ENCODE measurements at regions not wholly inside any gene's neighbourhood (a gene's known extent, or its start where the extent isn't known, plus 50 kb on each side); places are given as distances from the start of the nearest gene placed in this dataset.

DNA sequence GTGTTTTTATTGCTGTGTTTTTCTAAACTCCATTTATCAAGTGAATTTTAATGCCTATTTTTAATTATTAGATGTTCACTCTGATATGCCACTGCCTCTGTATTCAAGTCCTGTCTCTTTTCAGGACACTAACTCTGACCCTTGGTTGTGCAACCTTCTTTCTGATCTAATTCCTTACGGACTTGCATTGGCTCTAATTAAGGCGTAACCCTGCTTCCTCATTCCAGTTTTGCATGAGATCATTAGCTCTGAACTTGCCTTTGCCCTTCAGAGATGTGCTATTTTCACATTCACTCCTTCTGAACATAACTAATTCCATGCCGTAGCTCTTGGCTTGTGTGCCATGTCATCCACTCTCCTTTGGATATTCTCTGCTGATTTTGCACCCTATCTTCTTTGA is 162.5 kb upstream of the TMEFF2 start:
- DNase-seq, result no peak

DNA sequence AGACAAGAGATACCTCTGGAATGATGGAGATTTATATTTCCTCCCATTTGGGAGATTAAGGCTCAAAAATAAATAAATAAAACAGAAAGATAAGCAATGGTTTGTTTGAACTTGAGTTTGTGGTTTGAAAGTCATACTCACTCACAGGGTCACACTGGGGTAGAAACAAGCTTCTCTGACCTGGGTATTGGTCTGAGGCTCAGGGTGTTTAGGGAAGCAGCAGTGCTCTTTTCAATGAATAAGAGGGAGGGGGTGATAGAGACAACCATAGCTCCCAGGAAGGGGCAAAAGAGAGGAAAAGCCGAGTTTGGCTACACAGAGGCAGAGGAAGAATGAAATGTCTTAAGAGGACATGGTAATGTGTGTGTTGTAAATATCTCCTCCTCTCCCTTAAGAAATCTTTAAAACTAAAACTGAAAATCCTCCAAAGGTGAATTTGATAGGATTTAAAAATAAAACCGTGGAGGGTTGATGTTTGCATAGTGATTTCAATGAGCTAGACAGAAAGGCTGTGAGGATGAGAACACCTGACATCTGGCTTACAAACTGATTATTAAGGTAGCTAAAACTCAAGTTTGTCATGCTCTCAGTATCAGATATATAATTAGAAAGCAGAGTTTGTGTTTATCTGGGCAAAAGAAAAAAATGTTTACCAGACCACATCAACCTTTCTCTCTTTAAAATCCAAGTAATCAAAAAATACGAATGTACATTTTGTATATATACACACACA is 159.9 kb upstream of the TMEFF2 start:
- no peak for DNase-seq

DNA sequence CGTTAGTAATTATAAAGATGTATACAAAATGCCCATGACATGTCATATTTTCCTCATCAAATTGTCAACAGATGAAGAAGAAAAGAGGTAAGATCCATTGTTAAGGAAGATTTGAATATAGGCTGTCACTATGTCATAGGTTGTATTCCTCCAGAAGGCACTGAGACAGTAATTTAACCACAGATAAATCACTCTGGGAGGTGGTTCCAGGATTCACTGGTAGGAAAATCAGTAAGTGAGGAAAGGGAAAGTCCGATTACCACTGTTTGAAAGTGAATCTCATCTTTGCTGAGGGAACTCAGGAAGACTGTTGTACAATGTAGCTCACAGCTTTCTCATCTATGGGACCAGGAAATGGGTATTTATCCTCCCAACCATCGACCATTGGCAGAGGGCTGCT is 152.8 kb upstream of the TMEFF2 start:
- no peak for DNase-seq

DNA sequence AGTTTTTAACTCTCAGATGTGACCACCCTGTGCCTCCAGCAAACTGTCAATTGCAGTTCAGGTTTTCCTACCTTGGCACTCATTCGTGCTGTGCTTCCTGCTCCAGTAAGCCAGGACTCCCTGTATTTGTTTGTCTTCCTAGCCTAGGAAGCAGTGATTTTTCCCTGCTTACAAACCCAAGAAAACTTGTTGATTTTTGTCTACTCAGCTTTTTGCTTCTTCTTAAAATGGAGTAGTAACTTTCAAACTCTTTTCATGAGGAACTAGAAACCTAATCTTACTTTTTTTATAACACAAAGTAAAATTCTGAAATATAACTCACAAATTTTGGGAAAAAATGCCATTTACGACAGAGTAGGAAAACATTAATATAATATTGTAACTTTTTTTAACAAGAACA is 150.6 kb upstream of the TMEFF2 start:
- no peak for DNase-seq

DNA sequence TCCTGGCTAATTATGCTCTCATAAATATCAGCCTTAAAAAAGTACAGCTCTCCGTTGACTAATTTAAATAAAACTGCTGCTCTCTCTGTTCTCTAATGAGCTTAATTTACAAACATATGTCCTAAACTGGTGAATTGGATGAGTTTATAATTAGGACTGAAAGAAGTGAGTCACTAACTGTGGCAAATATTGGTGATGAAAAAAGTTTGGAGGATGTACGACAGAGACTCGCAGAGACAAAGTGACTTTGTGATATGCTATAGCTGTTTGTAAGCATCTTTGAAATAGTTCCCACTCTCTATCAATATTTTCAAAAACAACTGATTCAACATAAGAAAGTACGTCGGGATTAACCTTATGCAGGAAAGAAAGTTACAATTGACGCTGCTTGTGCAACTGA is 138.9 kb upstream of the TMEFF2 start:
- no peak for DNase-seq

DNA sequence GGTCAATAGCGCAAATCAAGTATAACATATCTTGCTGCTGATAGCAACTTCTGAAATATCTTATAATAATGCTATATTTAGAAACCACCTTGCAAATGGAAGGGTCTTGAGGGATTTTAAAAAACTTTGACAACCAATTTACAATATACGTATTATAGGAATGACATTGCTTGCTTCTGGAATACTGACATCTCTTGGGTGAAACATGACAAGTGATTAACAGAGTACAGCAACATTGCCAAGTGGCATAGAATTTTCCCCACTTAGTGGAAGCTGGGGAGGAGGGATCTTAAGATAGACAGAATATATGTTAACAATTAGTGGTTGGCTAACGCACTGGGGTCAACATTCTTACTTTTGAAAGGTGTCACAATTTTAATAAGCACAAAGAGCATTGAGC is 133.6 kb upstream of the TMEFF2 start:
- DNase-seq, result no peak

DNA sequence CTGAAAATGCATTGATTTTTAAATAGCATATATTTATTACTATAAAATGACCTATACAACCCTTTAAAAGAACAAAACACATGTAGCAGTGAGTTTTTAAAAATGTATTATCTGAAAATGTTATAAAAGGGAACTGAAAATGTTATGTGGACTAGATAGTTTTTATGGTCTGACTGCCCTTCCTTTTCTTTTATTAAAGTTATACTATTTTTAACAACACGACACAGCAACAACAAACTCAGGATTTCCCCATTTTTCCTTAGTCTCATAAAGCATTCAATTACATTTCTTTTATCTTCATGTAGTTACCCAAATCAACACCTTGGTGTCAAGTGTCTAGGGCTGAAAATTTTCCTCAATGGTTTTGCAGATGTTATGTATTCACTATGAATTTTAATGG is 132.8 kb upstream of the TMEFF2 start:
- DNase-seq, result no peak

DNA sequence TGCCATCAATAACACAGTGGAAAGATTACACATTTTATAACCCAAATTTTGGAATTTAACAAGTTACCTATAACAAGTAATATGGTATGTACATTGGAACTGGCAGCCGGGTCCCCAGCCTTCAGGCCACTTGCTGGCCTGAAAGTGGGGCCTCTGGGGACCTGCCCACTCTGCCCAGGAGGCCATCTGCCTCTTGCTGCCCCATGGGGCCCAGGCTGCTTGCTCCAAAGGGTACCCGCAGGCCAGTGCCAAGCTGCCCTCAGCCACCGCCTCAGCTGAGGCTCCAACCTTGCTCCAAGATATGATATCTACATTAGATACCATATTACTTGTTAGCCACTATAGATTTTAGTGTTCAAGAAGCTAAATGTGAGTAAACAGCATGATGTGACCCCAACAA is 120.8 kb upstream of the TMEFF2 start:
- DNase-seq, result no peak

DNA sequence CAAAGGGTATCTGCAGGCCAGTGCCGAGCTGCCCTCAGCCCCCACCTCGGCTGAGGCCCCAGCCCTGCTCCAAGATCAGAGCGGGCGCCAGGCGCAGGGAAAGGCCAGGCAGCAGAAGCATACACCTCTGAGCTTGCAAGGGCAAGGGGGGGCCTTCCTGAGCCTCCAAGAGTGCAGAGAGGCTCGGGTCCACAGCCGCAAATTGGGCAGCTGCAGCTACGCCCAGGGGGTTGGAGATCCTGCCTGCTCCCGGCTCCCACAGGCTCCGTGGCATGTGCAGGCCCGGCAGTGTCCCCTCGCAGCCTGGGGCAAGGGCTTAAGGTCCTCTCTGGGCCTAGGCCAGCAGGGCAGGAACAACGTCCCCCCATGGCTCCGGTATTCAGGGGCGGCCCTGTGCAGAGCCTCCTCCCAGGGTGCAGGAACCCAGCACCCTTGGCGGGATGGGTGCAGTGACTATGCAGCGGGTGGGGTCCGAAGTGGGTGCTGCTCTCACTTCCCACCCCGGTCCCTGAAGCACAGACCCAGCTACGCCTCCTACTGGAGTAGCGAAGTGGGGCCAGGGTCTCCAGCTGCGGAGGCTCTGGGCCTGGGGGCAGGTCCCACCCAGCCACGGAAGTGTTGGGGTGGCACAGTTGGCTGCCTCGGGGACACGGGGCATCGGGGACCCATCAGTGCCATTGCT is 120.2 kb upstream of the TMEFF2 start:
- no peak for DNase-seq

DNA sequence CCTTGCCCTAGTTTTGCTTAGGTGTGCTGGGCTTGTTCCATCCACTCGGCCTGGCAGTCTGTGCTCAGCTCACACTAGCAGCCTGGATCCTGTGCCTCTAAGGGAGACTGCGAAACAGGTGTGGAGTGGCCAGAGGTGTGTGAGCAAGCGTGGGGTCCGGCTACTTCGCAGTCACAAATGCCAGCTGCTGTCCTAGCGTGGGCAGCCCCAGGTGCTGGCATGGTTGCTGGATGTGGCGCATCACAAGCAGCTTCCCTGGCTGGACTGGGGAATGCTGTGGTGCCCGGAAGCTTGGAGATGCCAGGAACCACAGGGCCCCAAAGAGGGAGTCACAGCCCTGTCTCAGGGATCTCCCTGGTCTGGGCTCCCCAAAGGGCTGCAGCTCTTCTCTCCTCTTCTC is 119.0 kb upstream of the TMEFF2 start:
- no peak for DNase-seq

DNA sequence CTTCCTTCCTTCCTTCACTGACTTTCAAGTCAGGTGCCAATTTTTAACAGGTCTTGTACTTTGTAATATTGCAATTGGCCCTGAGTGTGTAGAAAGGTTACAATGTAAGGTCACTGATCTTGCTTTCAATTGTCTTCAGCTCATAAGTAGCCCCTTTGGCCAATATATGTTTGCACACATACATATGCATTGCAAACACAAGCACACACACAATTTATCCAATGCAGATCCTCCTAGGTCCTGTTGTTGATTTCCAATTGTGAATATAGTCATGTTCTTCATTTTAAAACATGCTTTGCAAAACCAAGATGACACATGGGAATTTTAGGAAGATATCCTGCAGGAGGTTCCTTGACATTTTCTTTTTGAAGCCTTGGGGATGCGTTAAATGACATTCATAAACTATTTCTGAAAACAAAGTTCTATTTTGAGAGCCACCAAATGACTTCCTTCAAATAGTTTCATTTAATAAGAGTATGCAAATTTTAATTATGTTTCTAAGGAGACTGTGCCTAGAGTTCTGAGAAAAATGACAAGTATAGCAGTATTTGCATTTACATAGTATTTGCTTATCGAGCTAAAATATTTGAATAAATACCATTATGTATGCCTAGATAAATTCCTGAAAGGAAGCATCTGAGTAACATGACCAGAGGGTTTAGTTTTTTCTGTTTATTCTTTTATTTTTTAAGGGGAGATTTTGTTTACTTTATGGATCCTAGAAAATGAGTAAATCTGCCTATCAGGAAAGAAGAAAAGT is 117.1 kb upstream of the TMEFF2 start:
- DNase-seq, result no peak

DNA sequence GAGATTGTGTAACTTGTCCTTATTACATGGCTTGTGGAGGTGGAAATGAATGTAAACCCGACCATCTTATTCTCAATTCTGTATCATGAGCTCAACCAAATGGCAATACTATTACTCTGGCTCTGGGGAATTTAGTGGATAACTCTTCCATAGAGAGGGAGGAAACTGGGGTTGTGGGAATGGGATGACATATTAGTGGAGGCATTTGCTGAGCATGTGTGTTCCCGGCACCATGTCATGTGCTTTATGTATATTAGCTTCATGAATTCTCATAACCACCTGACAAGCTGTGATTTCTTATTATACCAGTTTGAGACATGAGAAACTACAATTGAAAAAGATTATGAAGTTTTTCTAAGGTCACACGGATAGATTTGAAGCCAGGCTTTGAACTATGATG is 112.8 kb upstream of the TMEFF2 start:
- no peak for DNase-seq

DNA sequence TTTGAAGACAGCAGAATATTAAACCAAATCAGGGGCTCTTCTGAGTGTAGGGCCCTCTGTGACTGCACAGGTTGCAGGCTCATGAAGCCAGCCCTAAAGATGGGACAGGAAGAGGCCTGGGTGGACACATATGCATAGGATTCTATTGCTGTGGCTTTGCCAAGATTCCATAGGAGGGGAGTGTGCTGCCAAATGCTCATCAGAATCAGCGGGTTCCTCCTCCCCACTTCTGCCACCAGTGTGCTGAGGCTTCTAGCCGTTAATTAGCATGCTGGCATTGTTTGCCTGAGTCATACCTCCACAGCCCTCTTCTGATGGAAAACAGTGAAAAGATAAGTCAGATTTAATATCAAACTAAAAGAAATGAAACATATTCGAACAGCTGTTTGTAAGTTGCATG is 103.9 kb upstream of the TMEFF2 start:
- no peak for DNase-seq

DNA sequence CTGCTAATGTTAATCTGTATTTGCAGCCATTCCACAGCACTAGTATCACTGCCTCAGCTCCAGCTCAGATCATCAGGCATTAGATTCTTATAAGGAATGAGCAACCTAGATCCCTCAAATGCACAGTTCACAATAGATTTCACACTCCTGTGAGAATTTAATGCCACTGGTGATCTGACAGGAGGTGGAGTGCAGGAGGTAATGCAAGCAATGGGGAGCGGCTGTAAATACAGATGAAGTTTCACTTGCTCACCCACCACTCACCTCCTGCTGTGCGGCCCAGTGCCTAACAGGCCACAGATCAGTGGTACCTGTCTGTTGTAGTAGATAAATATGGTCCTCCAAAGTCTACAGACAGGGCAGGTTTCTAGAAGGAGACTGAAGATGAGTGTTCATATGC is 97.7 kb upstream of the TMEFF2 start:
- no peak for DNase-seq

DNA sequence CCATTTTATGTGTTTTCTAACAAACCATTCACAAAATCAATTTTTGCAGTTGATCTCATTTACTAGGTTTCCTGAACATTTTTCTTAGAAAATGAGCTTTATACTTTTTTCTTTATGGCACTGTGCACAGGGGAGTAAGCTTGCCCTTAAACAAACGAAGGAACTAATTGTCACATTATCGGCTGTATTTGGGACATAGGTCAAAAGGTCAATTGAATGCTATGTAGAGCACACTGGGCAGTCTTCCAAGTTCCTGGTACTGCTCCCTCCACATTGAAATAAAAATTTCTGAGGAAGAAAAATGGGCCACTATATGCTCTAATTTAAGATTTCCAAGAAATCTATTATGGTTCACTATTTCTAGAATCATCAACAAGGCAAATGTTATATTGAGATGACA is 93.6 kb upstream of the TMEFF2 start:
- DNase-seq, result no peak

DNA sequence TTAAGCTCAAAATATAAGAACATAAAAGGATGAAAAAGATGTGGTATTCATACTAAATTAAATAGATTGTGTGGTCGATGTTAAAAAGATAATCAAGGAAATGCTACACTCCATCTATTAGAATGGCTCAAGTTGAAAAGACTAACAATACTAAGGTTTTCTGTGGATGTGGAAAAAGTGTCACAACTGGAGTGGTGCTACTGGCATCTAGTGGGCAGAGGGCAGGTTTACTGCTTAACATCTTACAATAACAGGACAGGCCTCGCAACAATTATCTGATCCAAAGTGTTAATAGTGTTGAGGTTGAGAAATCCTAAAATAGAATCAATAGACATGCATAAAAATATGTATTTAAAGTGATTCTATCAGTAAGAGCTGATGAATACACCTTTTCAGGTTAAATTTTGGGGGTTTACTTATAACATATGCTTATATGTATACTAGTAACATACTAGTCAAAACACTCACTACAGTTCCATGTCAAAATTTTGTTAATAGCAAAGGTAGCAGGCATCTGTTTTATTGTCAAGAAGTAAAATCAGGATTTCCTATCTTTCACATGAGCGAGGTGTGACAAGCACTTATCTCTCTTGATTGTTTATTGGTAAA is 91.5 kb upstream of the TMEFF2 start:
- DNase-seq, result no peak

DNA sequence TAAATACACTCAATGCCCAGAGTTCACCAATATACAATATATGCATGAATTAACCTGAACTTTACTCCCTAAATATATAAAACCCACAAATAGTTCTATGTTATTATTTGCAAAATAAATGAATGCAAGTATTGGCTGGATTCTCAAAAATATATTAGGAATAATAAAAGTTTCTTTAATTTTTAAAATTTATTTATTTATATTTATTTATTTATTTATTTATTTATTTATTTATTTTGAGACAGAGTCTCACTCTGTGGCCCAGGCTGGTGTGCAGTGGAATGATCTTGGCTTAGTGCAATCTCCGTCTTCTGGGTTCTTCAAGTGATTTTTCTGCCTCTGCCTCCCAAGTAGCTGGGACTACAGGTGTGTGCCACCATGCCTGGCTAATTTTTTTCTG is 88.7 kb upstream of the TMEFF2 start:
- no peak for DNase-seq

DNA sequence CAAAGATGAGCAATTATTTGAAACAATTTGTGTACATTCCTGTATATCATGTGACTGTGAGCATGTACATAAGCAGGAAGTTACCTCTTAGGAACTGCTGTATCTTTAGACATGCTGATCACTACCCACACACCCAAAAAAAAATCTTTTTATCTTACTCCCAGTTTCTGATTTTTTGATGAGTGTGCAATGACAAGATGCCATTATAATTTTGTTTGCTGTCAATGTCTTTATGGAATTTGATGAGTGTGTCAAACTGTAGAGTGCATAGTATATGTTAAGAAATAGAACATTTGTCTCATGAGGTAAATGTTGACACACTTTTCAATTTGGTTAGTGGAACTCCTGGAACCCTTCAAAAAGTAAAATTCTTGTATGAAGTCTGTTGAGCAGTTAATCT is 84.0 kb upstream of the TMEFF2 start:
- DNase-seq, result no peak

DNA sequence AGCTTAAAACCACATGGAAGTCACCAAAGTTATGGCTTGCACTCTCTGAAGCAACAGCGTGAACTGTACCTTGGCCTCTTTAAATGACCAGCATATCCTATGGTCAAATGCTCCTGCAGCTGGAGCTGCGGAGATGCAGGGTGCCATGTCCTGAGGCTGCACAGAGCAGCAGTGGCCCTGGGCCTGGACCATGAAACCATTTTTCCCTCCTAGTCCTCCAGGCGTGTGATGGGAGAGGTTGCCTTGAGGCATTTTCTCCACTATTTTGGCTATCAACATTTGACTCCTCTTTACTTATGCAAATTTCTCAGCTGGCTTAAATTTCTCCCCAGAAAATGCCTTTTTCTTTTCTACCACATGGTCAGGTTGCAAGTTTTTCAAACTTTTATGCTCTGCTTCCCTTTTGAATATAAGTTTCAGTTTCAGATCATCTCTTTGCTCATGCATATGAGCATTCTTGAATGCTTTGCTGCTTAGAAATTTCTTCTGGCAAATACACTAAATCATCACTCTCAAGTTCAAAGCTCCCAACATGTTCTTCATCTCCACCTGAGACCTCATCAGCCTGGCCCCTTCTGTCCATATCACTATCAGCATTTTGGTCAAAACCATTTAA is 82.9 kb upstream of the TMEFF2 start:
- DNase-seq, result no peak

DNA sequence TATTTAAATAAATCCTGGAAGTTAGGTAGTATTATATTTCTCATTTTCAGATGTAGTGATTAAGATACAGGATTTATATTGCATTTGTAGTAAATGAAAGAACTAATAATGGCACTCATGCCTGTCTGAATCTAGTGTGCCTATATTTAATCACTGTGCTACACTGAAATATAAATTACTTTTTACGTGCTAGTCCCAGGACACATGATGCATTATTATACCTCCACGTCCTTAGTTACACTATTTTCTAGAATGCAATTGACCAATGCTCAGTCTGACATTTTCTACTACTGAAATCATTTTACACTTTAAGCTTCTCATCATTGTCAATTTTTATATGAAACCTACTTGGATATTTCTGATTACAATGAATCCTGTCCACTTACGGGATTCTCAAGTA is 80.9 kb upstream of the TMEFF2 start:
- DNase-seq, result no peak

DNA sequence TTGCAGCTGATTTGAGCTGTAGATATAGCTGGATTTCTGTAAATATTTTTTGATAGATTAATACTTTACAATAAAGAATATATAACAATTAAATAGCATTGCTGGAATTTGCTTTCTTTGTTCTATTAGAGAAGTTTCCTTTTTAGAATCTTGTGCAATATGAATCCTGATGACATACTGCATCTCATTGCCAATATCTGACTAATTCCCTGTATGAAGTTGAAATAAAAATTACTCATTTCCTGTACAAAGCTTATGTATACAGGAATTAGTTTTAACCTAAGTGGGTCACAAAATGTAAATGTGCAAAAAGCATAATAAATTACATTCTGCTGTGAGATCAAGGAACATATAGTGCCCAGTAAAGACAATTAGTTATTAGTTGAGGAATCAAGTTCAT is 72.8 kb upstream of the TMEFF2 start:
- DNase-seq, result no peak

DNA sequence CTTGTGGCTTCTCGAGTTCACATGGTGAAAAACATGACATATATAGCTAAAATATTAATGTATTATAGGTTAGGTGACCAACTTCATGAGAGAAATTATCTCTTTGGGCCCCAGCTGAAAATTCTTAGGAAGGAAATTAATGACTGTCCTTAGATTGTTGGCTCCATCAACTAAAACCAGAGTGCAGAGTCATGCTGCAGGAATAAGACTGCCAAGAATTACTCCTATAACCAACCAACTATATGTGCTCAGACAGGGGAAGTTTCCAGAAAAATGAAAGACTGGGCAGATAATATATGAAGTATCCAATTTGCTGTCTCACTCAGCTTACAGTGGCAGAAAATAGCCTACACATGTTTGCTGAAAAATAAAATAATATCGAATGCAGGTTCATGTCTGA is 71.0 kb upstream of the TMEFF2 start:
- no peak for DNase-seq

DNA sequence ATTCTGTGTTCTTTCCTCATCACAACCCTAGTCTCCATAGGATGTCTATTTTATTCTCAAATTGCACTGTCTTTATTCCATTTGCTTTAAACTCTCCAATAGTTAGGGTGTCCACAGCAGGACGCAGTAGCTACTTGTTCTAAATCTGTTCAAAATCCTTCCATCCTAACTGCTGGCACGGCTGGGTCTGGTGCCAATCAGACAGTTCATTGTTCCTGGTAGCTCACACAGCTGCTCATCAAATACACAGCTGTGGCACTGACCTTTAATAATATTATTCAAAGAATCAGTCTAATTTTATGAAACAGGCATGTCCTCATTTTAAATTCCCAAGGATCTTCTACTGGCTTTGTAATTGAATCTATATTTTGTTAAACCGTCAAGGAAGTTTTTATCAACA is 59.7 kb upstream of the TMEFF2 start:
- no peak for DNase-seq

All from stimulated activated CD8-positive, alpha-beta memory T cell treated with anti-CD3 and anti-CD28 coated beads, Interleukin-4, amount 100 ng/mL, for 48 hours (primary cell).